SU-DHL-6 (cell line): ENCODE measurements at regions not wholly inside any gene's neighbourhood (a gene's known extent, or its start where the extent isn't known, plus 50 kb on each side); places are given as distances from the start of the nearest gene placed in this dataset.

Source experiments
- H2AFZ ChIP-seq: fragments of 200-600 bp; sonication (generic); 2 replicates; pipeline ENCODE4 v1.6.1; 2014; ENCODE audit warnings: low read depth, mild to moderate bottlenecking, moderate library complexity, mixed read lengths, antibody characterized with exemption, low read length; ENCODE audit not compliant: severe bottlenecking
- H3F3A ChIP-seq: fragments of 200-600 bp; shearing (Covaris generic); 2 replicates; pipeline ENCODE4 v1.6.0; 2016; ENCODE audit warnings: antibody characterized with exemption, mild to moderate bottlenecking; ENCODE audit not compliant: insufficient read depth
- H3K27ac ChIP-seq: fragments of 200-600 bp; sonication (generic); 2 replicates; pipeline ENCODE4 v1.5.1; 2016; ENCODE audit warnings: low read depth, mild to moderate bottlenecking, low read length, moderate library complexity, mixed read lengths
- H3K27me3 ChIP-seq: fragments of 200-600 bp; sonication (generic), shearing (Covaris generic); 2 replicates; pipeline ENCODE4 v1.6.0; 2014; ENCODE audit warnings: mild to moderate bottlenecking, low read length
- H3K36me3 ChIP-seq: fragments of 200-600 bp; sonication (generic); 2 replicates; pipeline ENCODE4 v1.6.1; 2014; ENCODE audit warnings: mild to moderate bottlenecking, low read length, mixed read lengths
- H3K4me2 ChIP-seq: fragments of 300-600, 200-600 bp; shearing (Covaris generic), sonication (generic); 2 replicates; pipeline ENCODE4 v1.6.0; 2014; ENCODE audit warnings: low read length, low read depth, mild to moderate bottlenecking; ENCODE audit not compliant: poor library complexity, severe bottlenecking
- H3K4me3 ChIP-seq: fragments of 200-600 bp; sonication (generic); 2 replicates; pipeline ENCODE4 v1.5.1; 2014; ENCODE audit warnings: antibody characterized with exemption, low read length, mild to moderate bottlenecking, mixed read lengths; ENCODE audit not compliant: insufficient read depth, poor library complexity, severe bottlenecking
- H3K79me2 ChIP-seq: fragments of 200-600 bp; sonication (generic); 2 replicates; pipeline ENCODE4 v1.6.1; 2014; ENCODE audit warnings: mild to moderate bottlenecking, low read length, moderate library complexity; ENCODE audit not compliant: insufficient read depth
- H3K9ac ChIP-seq: fragments of 200-600 bp; sonication (generic); 2 replicates; pipeline ENCODE4 v1.7.0; 2014; ENCODE audit warnings: mild to moderate bottlenecking, low read length
- H3K9me2 ChIP-seq: fragments of 200-600 bp; sonication (generic); replicated peaks from 2 replicates; pipeline ENCODE4 v1.6.1; 2014; ENCODE audit warnings: low read length; ENCODE audit not compliant: insufficient read depth
- H3K9me3 ChIP-seq: fragments of 200-600 bp; sonication (generic); 2 replicates; pipeline ENCODE4 v1.6.1; 2014; ENCODE audit warnings: low read length, mixed read lengths; ENCODE audit not compliant: insufficient read depth
- H4K20me1 ChIP-seq: fragments of 200-600 bp; sonication (generic); 2 replicates; pipeline ENCODE4 v1.6.1; 2014; ENCODE audit warnings: low read depth, mild to moderate bottlenecking, antibody characterized with exemption, low read length, moderate library complexity, mixed read lengths
- CTCF ChIP-seq: fragments of 200-600 bp; sonication (generic); IDR thresholded peaks from one replicate; pipeline ENCODE4 v1.5.1; 2017; ENCODE audit warnings: antibody characterized with exemption, mild to moderate bottlenecking, low read length, moderate library complexity; ENCODE audit not compliant: insufficient read depth, poor library complexity, severe bottlenecking
- EZH2phosphoT487 ChIP-seq: fragments of 200-600 bp; sonication (generic), shearing (Covaris generic); conservative IDR thresholded peaks from 2 replicates; pipeline ENCODE4 v1.6.1; 2018; ENCODE audit warnings: mild to moderate bottlenecking, antibody characterized with exemption, low read length, moderate library complexity, mixed read lengths

DNA sequence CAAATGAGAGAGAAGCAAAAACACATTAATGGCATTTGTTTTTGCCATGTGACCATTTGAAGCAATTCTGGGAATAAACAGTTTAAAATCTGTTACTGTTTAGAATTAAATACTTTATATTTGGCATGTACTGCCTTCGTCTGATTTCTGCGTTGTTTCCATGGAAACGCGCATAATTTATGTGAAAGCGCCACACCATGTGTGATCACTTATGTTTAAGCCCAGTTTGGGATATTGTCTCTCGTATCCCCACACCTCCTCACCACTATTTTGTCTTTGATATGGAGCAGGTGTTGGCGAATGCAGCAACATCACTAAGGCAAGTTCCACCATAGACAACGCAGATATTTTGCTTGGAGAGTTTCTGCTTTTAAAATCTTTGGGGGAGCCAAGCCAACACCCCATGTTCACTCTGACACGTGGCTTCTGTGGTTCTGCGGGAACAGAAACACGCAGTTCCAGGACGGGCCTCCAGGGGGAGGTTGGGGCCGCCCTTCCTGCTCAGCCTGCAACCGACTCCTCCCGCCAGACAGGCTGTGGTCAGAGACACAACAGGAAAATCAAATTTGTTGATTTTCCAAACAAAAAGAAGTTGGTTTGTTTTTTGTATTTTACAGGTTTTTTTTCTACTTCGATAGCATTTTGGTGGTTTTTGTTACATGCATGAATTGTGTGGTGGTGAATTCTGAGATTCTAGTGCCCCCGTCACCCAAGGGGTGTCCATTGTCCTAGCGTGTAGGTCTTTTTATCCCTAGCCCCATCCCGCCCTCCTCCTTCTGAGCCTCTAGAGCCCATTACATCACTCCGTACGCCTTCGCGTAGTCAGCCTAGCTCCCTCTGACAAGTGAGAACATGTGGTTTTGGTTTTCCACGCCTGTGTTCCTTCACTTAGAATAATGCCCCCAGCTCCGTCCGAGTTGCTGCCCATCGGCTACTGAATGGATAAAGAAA lies 101.9 kb upstream of the SFSWAP start:
- no peak overlapping the region for H3K9ac ChIP-seq
- TF ChIP-seq CTCF = peak; percentile 35
- TF ChIP-seq EZH2phosphoT487 = no peak
- H3K27ac ChIP-seq = no peak overlapping the region
- no peak overlapping the region for H3K4me3 ChIP-seq
- H3K9me2 ChIP-seq = no peaks in the 10 kb centered on the region
- no peaks in the 10 kb centered on the region for H4K20me1 ChIP-seq
- H3K36me3 ChIP-seq = no peaks in the 10 kb centered on the region
- no peaks in the 10 kb centered on the region for H3F3A ChIP-seq
- H3K27me3 ChIP-seq = no peaks in the 10 kb centered on the region
- H3K79me2 ChIP-seq = no peaks in the 10 kb centered on the region
- H3K9me3 ChIP-seq = no peaks in the 10 kb centered on the region
- H3K4me2 ChIP-seq = no peak overlapping the region
- no peak overlapping the region for H2AFZ ChIP-seq

DNA sequence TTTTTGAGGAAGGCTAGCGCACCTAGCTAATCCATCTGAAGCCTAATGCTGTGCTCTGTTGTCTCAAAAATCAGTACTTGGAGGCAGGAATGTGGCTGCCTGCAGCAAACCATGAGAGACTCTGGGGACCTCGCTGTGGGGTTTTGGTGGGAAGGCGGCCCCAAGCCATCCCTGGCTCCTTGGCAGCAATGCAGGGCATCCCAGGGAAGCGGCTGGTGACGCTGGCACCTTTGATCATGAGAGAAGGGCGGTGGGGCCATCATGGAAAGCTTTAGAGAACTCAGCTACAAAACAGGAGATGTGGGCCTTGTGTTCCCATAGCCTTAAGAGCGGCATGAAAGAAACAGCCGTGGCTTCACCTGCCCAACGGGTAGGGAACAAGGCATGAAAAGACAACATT lies 101.1 kb upstream of the SFSWAP start:
- Histone ChIP-seq H3K79me2 (no peaks in the 10 kb centered on the region), H3K36me3 (no peaks in the 10 kb centered on the region), H3F3A (no peaks in the 10 kb centered on the region), H3K27ac (no peak overlapping the region), H3K9me3 (no peaks in the 10 kb centered on the region), H4K20me1 (no peaks in the 10 kb centered on the region), H3K9me2 (no peaks in the 10 kb centered on the region), H3K27me3 (no peaks in the 10 kb centered on the region), H3K9ac (no peak overlapping the region), H3K4me3 (no peak overlapping the region), H3K4me2 (no peak overlapping the region), H2AFZ (no peak overlapping the region)
- TF ChIP-seq CTCF = no peak
- no peak for TF ChIP-seq EZH2phosphoT487

GRCh38 chr12:131610181-131610580 lies 100.7 kb upstream of the SFSWAP start:
- H3K27ac ChIP-seq = no peak overlapping the region
- no peaks in the 10 kb centered on the region for H3K36me3 ChIP-seq
- no peaks in the 10 kb centered on the region for H3K79me2 ChIP-seq
- H4K20me1 ChIP-seq = no peaks in the 10 kb centered on the region
- no peaks in the 10 kb centered on the region for H3K9me3 ChIP-seq
- no peaks in the 10 kb centered on the region for H3K9me2 ChIP-seq
- no peaks in the 10 kb centered on the region for H3K27me3 ChIP-seq
- H3F3A ChIP-seq = no peaks in the 10 kb centered on the region
- no peak for TF ChIP-seq CTCF
- no peak for TF ChIP-seq EZH2phosphoT487
- no peak overlapping the region for H2AFZ ChIP-seq
- H3K4me2 ChIP-seq = no peak overlapping the region
- no peak overlapping the region for H3K9ac ChIP-seq
- no peak overlapping the region for H3K4me3 ChIP-seq
